SK-N-SH treated with all-trans-retinoic acid at 6 μM for 48 hours (cell line): ENCODE measurements at regions not wholly inside any gene's neighbourhood (a gene's known extent, or its start where the extent isn't known, plus 50 kb on each side); places are given as distances from the start of the nearest gene placed in this dataset.

Experiments used
- ATAC-seq: fragments of 200-7000 bp; cut with Tn5 transposase; 3 replicates; pipeline ENCODE4 v1.9.1; 2020; ENCODE audit warnings: mild to moderate bottlenecking, moderate library complexity
- ARNTL ChIP-seq: fragments of 450-650 bp; formaldehyde crosslinking; IDR thresholded peaks from 2 replicates; pipeline ENCODE4 v1.5.0; 2020; ENCODE audit warnings: low read depth, mild to moderate bottlenecking, moderate library complexity, borderline replicate concordance
- CSRNP3 ChIP-seq: fragments of 250-450 bp; sonication (Bioruptor Pico); IDR thresholded peaks from 2 replicates; pipeline ENCODE4 v1.5.1; 2021; ENCODE audit warnings: mild to moderate bottlenecking, moderate library complexity
- ESRRG ChIP-seq: fragments of 250-450 bp; sonication (Bioruptor Pico); IDR thresholded peaks from 2 replicates; pipeline ENCODE4 v1.6.1; 2021; ENCODE audit warnings: mild to moderate bottlenecking
- GLIS3 ChIP-seq: fragments of 250-450 bp; sonication (Bioruptor Pico); IDR thresholded peaks from 2 replicates; pipeline ENCODE4 v1.5.0; 2020; ENCODE audit warnings: mild to moderate bottlenecking, moderate library complexity
- ISL1 ChIP-seq: fragments of 250-450 bp; sonication (Bioruptor Pico); IDR thresholded peaks from 2 replicates; pipeline ENCODE4 v2.1.2; 2022; ENCODE audit warnings: mild to moderate bottlenecking, moderate library complexity
- OSR1 ChIP-seq: fragments of 250-450 bp; sonication (Bioruptor Pico); IDR thresholded peaks from 2 replicates; pipeline ENCODE4 v1.8.0; 2022; ENCODE audit warnings: moderate library complexity, mild to moderate bottlenecking, inconsistent platforms
- PATZ1 ChIP-seq: fragments of 250-450 bp; sonication (Bioruptor Pico); IDR thresholded peaks from 2 replicates; pipeline ENCODE4 v1.8.0; 2020; ENCODE audit warnings: mild to moderate bottlenecking, moderate library complexity, borderline replicate concordance
- RARB ChIP-seq: fragments of 250-450 bp; sonication (Bioruptor Pico); IDR thresholded peaks from 2 replicates; pipeline ENCODE4 v1.8.0; 2021; ENCODE audit warnings: mild to moderate bottlenecking, moderate library complexity
- SNAI2 ChIP-seq: fragments of 250-450 bp; sonication (Bioruptor Pico); IDR thresholded peaks from 2 replicates; pipeline ENCODE4 v1.5.0; 2020; ENCODE audit warnings: mild to moderate bottlenecking, moderate library complexity
- TOX ChIP-seq: fragments of 250-450 bp; sonication (Bioruptor Pico); IDR thresholded peaks from 2 replicates; pipeline ENCODE4 v1.8.0; 2021; ENCODE audit warnings: mild to moderate bottlenecking, moderate library complexity, borderline replicate concordance
- TSHZ2 ChIP-seq: fragments of 250-450 bp; sonication (Bioruptor Pico); IDR thresholded peaks from 2 replicates; pipeline ENCODE4 v1.5.0; 2020; ENCODE audit warnings: mild to moderate bottlenecking, moderate library complexity
- ZC3H10 ChIP-seq: fragments of 250-450 bp; sonication (Bioruptor Pico); IDR thresholded peaks from 2 replicates; pipeline ENCODE4 v1.5.1; 2021; ENCODE audit warnings: mild to moderate bottlenecking, moderate library complexity
- ZFP3 ChIP-seq: fragments of 250-450 bp; sonication (Bioruptor Pico); IDR thresholded peaks from 2 replicates; pipeline ENCODE4 v1.5.0; 2020; ENCODE audit warnings: mild to moderate bottlenecking, moderate library complexity
- ZFP30 ChIP-seq: fragments of 450-650 bp; formaldehyde crosslinking; IDR thresholded peaks from 2 replicates; pipeline ENCODE4 v1.5.0; 2022; ENCODE audit warnings: mild to moderate bottlenecking, moderate library complexity
- ZNF565 ChIP-seq: fragments of 450-650 bp; formaldehyde crosslinking; conservative IDR thresholded peaks from 2 replicates; pipeline ENCODE4 v1.5.0; 2020; ENCODE audit warnings: low read depth, mild to moderate bottlenecking, moderate library complexity
- ZNF70 ChIP-seq: fragments of 450-650 bp; formaldehyde crosslinking; IDR thresholded peaks from 2 replicates; pipeline ENCODE4 v1.5.0; 2020; ENCODE audit warnings: mild to moderate bottlenecking, moderate library complexity
- ZNF8 ChIP-seq: fragments of 450-650 bp; formaldehyde crosslinking; IDR thresholded peaks from 2 replicates; pipeline ENCODE4 v1.5.0; 2020; ENCODE audit warnings: mild to moderate bottlenecking, moderate library complexity
- TF ChIP-seq, protein P1 (sequence below): fragments of 250-450 bp; sonication (Bioruptor Pico); IDR thresholded peaks from 2 replicates; pipeline ENCODE4 v1.5.1; 2020; ENCODE audit warnings: low read depth, mild to moderate bottlenecking, moderate library complexity

DNA sequence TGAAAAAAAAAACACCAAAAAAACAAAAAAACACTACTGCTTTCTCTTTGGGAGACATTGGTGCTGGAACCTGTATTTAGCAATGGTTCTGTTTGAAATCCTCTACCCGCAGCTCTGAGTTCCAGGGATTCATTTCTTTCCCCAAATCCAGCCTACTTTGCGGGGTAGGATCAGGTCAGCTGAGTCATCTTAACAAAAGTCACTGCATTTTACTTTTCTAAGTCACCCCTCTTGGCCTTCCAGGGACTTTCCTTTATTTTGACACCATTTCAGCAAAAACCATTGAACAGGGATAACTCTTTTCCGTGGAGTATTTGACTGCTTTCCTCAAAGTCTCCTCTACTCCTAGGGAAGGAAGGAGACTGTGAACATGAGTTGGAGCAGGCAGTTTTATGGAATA, 837.6 kb downstream of the MAFB start:
- no peak for TF ChIP-seq TSHZ2 (CRISPR knock-in tag)
- TF ChIP-seq CSRNP3 = no peak
- no peak for TF ChIP-seq SNAI2 (CRISPR knock-in tag)
- TF ChIP-seq PATZ1 (CRISPR knock-in tag) = no peak
- TF ChIP-seq ZFP3 (CRISPR knock-in tag) = no peak
- TF ChIP-seq OSR1 (CRISPR knock-in tag) = no peak
- TF ChIP-seq, all 23 proteins: peak for 0
- no peak for ATAC-seq

DNA sequence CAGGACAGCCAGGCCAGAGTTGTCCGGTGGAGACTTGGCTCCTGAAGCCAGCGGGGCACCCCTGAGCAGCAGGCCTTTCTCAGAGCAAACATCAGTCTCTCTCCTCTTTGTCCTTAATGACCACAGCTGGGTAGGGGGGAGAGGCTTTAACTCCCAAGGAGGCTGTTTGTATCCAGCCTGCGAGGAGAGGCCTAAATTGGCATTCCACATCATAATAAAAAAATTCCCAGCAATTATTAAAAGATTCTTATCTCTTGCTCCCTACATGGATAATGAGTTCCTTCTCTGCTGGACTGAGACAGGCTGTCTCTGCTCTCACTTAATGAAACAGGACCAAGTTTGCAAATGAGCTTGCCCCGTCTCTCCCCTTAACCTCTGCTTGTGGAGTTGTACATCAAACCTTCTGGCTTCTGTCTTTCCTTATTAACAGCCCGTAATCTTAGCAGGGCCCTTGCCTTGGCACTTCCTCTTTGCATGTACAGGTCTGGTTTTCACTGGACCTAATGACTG, 838.2 kb downstream of the MAFB start:
- ATAC-seq = peak; percentile 54
- no peak for TF ChIP-seq GLIS3
- TF ChIP-seq ZC3H10 (CRISPR knock-in tag) = no peak
- TF ChIP-seq ZFP30 = no peak
- no peak for TF ChIP-seq ZNF565 (CRISPR knock-in tag)
- TF ChIP-seq ARNTL (CRISPR knock-in tag) = no peak
- TF ChIP-seq, all 23 proteins: peak for 0

GRCh38 chr20:39850246-39850645, 838.8 kb downstream of the MAFB start:
- TF ChIP-seq, protein P1, sequence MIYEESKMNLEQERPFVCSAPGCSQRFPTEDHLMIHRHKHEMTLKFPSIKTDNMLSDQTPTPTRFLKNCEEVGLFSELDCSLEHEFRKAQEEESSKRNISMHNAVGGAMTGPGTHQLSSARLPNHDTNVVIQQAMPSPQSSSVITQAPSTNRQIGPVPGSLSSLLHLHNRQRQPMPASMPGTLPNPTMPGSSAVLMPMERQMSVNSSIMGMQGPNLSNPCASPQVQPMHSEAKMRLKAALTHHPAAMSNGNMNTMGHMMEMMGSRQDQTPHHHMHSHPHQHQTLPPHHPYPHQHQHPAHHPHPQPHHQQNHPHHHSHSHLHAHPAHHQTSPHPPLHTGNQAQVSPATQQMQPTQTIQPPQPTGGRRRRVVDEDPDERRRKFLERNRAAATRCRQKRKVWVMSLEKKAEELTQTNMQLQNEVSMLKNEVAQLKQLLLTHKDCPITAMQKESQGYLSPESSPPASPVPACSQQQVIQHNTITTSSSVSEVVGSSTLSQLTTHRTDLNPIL (CRISPR knock-in tag) = no peak
- no peak for TF ChIP-seq ZFP30
- no peak for TF ChIP-seq ESRRG (CRISPR knock-in tag)
- no peak for TF ChIP-seq ZNF8 (CRISPR knock-in tag)
- TF ChIP-seq GLIS3 = no peak
- no peak for TF ChIP-seq TOX (CRISPR knock-in tag)
- TF ChIP-seq ISL1 (CRISPR knock-in tag) = no peak
- ATAC-seq = peak; percentile 42

- peak; percentile 86 for ATAC-seq
- no peak for TF ChIP-seq ZFP30
- TF ChIP-seq ESRRG (CRISPR knock-in tag) = no peak
- no peak for TF ChIP-seq OSR1 (CRISPR knock-in tag)
- TF ChIP-seq ZNF8 (CRISPR knock-in tag) = no peak
- no peak for TF ChIP-seq PATZ1 (CRISPR knock-in tag)
- TF ChIP-seq SNAI2 (CRISPR knock-in tag) = no peak
- no peak for TF ChIP-seq ISL1 (CRISPR knock-in tag)
- no peak for TF ChIP-seq ZC3H10 (CRISPR knock-in tag)
- TF ChIP-seq ZFP3 (CRISPR knock-in tag) = peak; percentile 91
- no peak for TF ChIP-seq ZNF70 (CRISPR knock-in tag)
- TF ChIP-seq, protein P1 (CRISPR knock-in tag) = no peak
- TF ChIP-seq RARB (CRISPR knock-in tag) = no peak
- TF ChIP-seq TSHZ2 (CRISPR knock-in tag) = peak; percentile 28; the same call in 1 of the 2 replicates
- no peak for TF ChIP-seq ZNF565 (CRISPR knock-in tag)
- TF ChIP-seq, all 23 proteins: peak for 2
Observed at GRCh38 chr20:39849664-39850063, 839.4 kb downstream of the MAFB start.
